Astrocyte (in vitro differentiated cells and primary cell): ENCODE measurements at regions not wholly inside any gene's neighbourhood (a gene's known extent, or its start where the extent isn't known, plus 50 kb on each side); places are given as distances from the start of the nearest gene placed in this dataset.

Experiments used
- DNase-seq: peaks from one replicate; pipeline ENCODE4 v3.0.0-alpha.2; 2010; ENCODE audit warnings: low read depth
- FAIRE-seq: peaks from 2 replicates; lab custom pipeline; 2011; peaks lifted over from hg19 to GRCh38; lab: Jason Lieb, UNC
- H2AFZ ChIP-seq: 2 replicates; pipeline ENCODE4 v1.6.0; 2012; ENCODE audit warnings: low read depth, low read length, inconsistent platforms
- H3K27ac ChIP-seq: 2 replicates; pipeline ENCODE4 v1.5.1; 2011; ENCODE audit warnings: low read depth, low read length, inconsistent platforms
- H3K27me3 ChIP-seq: 2 replicates; pipeline ENCODE4 v1.6.0; 2011; ENCODE audit warnings: low read length, inconsistent platforms; ENCODE audit not compliant: insufficient read depth
- H3K36me3 ChIP-seq: 2 replicates; pipeline ENCODE4 v1.5.1; 2011; ENCODE audit warnings: low read length, inconsistent platforms; ENCODE audit not compliant: insufficient read depth
- H3K4me1 ChIP-seq: 2 replicates; pipeline ENCODE4 v1.5.1; 2011; ENCODE audit warnings: low read length, inconsistent platforms; ENCODE audit not compliant: insufficient read depth
- H3K4me2 ChIP-seq: 2 replicates; pipeline ENCODE4 v1.6.0; 2012; ENCODE audit warnings: low read length, inconsistent platforms
- H3K4me3 ChIP-seq: 2 replicates; pipeline ENCODE4 v1.5.1; 2011; ENCODE audit warnings: low read depth, mild to moderate bottlenecking, low read length, inconsistent platforms; ENCODE audit not compliant: insufficient read depth
- H3K79me2 ChIP-seq: 2 replicates; pipeline ENCODE4 v1.6.0; 2012; ENCODE audit warnings: mild to moderate bottlenecking, low read length, inconsistent platforms; ENCODE audit not compliant: insufficient read depth
- H3K9ac ChIP-seq: 2 replicates; pipeline ENCODE4 v1.6.0; 2012; ENCODE audit warnings: mild to moderate bottlenecking, low read length, inconsistent platforms
- H3K9me3 ChIP-seq: 2 replicates; pipeline ENCODE4 v1.5.1; 2012; ENCODE audit warnings: low read depth, mild to moderate bottlenecking, low read length, inconsistent platforms; ENCODE audit not compliant: insufficient read depth
- H4K20me1 ChIP-seq: 2 replicates; pipeline ENCODE4 v1.6.0; 2012; ENCODE audit warnings: low read length, inconsistent platforms; ENCODE audit not compliant: insufficient read depth
- H3K27ac Mint-ChIP-seq: one replicate; pipeline ENCODE4 v1.8.0; 2021; ENCODE audit warnings: mild to moderate bottlenecking, mixed read lengths; ENCODE audit not compliant: unreplicated experiment
- H3K27me3 Mint-ChIP-seq: one replicate; pipeline ENCODE4 v1.8.0; 2021; ENCODE audit warnings: low read depth, mixed read lengths; ENCODE audit not compliant: unreplicated experiment
- H3K36me3 Mint-ChIP-seq: one replicate; pipeline ENCODE4 v1.8.0; 2021; ENCODE audit warnings: low read depth, mixed read lengths; ENCODE audit not compliant: unreplicated experiment
- H3K4me1 Mint-ChIP-seq: one replicate; pipeline ENCODE4 v1.8.0; 2021; ENCODE audit warnings: low read depth, mixed read lengths; ENCODE audit not compliant: unreplicated experiment
- H3K4me3 Mint-ChIP-seq: one replicate; pipeline ENCODE4 v1.8.0; 2021; ENCODE audit warnings: mild to moderate bottlenecking, moderate library complexity, mixed read lengths; ENCODE audit not compliant: unreplicated experiment
- H3K9me3 Mint-ChIP-seq: one replicate; pipeline ENCODE4 v1.8.0; 2021; ENCODE audit warnings: mild to moderate bottlenecking, mixed read lengths; ENCODE audit not compliant: unreplicated experiment
- CTCF ChIP-seq: IDR thresholded peaks from 2 replicates; pipeline ENCODE4 v1.5.1; 2011; ENCODE audit warnings: low read depth, mild to moderate bottlenecking, inconsistent platforms, low read length, moderate library complexity; ENCODE audit not compliant: insufficient read depth
- EZH2 ChIP-seq: IDR thresholded peaks from 2 replicates; pipeline ENCODE4 v1.6.1; 2012; ENCODE audit warnings: mild to moderate bottlenecking, low read length, inconsistent platforms; ENCODE audit not compliant: insufficient read depth

DNA sequence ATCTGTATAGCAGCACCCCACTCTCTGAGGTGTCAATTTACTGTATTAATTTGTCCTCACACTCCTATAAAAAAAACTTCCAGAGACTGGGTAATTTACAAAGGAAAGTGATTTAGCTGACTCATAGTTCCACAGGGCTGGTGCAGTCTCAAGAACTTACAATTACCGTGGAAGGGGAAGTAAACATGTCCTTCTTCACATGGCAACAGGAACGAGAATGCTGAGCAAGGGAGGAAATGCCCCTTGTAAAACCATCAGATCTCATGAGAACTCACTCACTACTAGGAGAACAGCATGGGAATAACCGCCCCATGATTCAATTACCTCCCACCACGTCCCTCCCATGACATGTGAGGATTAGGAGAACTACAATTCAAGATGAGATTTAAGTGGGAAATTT lies 602.6 kb downstream of the MTRR start:
- Histone ChIP-seq H3K79me2 (no peaks in the 10 kb centered on the region), H3K4me1 (no peaks in the 10 kb centered on the region), H3K27ac (no peak overlapping the region), H3K27me3 (no peaks in the 10 kb centered on the region), H3K9me3 (peaks cover 11% of the 10 kb centered on the region), H4K20me1 (no peaks in the 10 kb centered on the region), H3K4me2 (no peak overlapping the region), H3K36me3 (no peaks in the 10 kb centered on the region), H3K4me3 (no peak overlapping the region), H2AFZ (no peak overlapping the region), H3K9ac (no peak overlapping the region)
- H3K4me1 Mint-ChIP-seq = no peaks in the 10 kb centered on the region
- H3K4me3 Mint-ChIP-seq = no peak overlapping the region
- no peak overlapping the region for H3K27ac Mint-ChIP-seq
- no peaks in the 10 kb centered on the region for H3K27me3 Mint-ChIP-seq
- H3K36me3 Mint-ChIP-seq = peaks cover 3% of the 10 kb centered on the region
- TF ChIP-seq EZH2 = no peak
- no peak for TF ChIP-seq CTCF
- no peak for DNase-seq
- no peak for FAIRE-seq
- peaks cover 9% of the 10 kb centered on the region for H3K9me3 Mint-ChIP-seq

- Mint-ChIP-seq H3K4me1 (no peaks in the 10 kb centered on the region), H3K36me3 (peaks cover 3% of the 10 kb centered on the region), H3K9me3 (peaks cover 9% of the 10 kb centered on the region), H3K27me3 (no peaks in the 10 kb centered on the region), H3K27ac (no peak overlapping the region), H3K4me3 (no peak overlapping the region)
- Histone ChIP-seq H3K79me2 (no peaks in the 10 kb centered on the region), H3K4me3 (no peak overlapping the region), H3K27ac (no peak overlapping the region), H4K20me1 (no peaks in the 10 kb centered on the region), H2AFZ (no peak overlapping the region), H3K36me3 (no peaks in the 10 kb centered on the region), H3K9me3 (peaks cover 11% of the 10 kb centered on the region), H3K4me1 (no peaks in the 10 kb centered on the region), H3K9ac (no peak overlapping the region), H3K4me2 (no peak overlapping the region), H3K27me3 (no peaks in the 10 kb centered on the region)
- FAIRE-seq = no peak
- no peak for TF ChIP-seq CTCF
- TF ChIP-seq EZH2 = no peak
- DNase-seq = no peak
These were observed 604.1 kb downstream of the MTRR start for GRCh38 chr5:8473016-8473415.

- no peak for FAIRE-seq
- H3K4me3 ChIP-seq = no peak overlapping the region
- H4K20me1 ChIP-seq = no peaks in the 10 kb centered on the region
- H3K27me3 ChIP-seq = no peaks in the 10 kb centered on the region
- Mint-ChIP-seq H3K36me3 (peaks cover 3% of the 10 kb centered on the region), H3K27me3 (no peaks in the 10 kb centered on the region), H3K9me3 (peaks cover 9% of the 10 kb centered on the region), H3K4me1 (no peaks in the 10 kb centered on the region), H3K27ac (no peak overlapping the region), H3K4me3 (no peak overlapping the region)
- TF ChIP-seq CTCF (no peak), EZH2 (no peak)
- no peak overlapping the region for H3K4me2 ChIP-seq
- no peak overlapping the region for H2AFZ ChIP-seq
- no peaks in the 10 kb centered on the region for H3K4me1 ChIP-seq
- DNase-seq = no peak
- no peaks in the 10 kb centered on the region for H3K36me3 ChIP-seq
- H3K27ac ChIP-seq = no peak overlapping the region
- no peaks in the 10 kb centered on the region for H3K79me2 ChIP-seq
- no peak overlapping the region for H3K9ac ChIP-seq
- peaks cover 11% of the 10 kb centered on the region for H3K9me3 ChIP-seq
These were observed 605.0 kb downstream of the MTRR start for GRCh38 chr5:8473827-8474568.
